PC-9 (cell line): ENCODE measurements at regions not wholly inside any gene's neighbourhood (a gene's known extent, or its start where the extent isn't known, plus 50 kb on each side); places are given as distances from the start of the nearest gene placed in this dataset.

Source experiments
- BruUV-seq: library from RNA; stranded (reverse); fragments of 400-500 nt; replicated peaks from 2 replicates; lab custom pipeline; 2021; lab: Mats Ljungman, UMichigan
- CTCF ChIA-PET: fragments of 300-600 bp; sonication (Branson Sonifier 250); formaldehyde crosslinking; loops from one replicate; lab custom pipeline; 2022; ENCODE audit warnings: antibody characterized with exemption; lab: Charles Lee
- POLR2A ChIA-PET: fragments of 300-600 bp; sonication (Branson Sonifier 250); formaldehyde crosslinking; loops from one replicate; lab custom pipeline; 2022; ENCODE audit warnings: antibody characterized with exemption; ENCODE audit not compliant: unreplicated experiment; lab: Charles Lee
- DNase-seq, 2 experiments: peaks; one replicate each; pipeline versions ENCODE4 v3.0.0 to v3.0.0-alpha.2; 2015 to 2022; ENCODE audit warnings: mixed read lengths in 1 of 2
- H2AFZ ChIP-seq: fragments of 200-600 bp; sonication (generic); 2 replicates; pipeline ENCODE4 v1.8.1; 2017; ENCODE audit warnings: antibody characterized with exemption
- H3F3A ChIP-seq: fragments of 200-600 bp; sonication (generic); 2 replicates; pipeline ENCODE4 v1.8.1; 2017; ENCODE audit warnings: antibody characterized with exemption, mild to moderate bottlenecking, low read depth; ENCODE audit not compliant: insufficient read depth
- H3K27ac ChIP-seq: fragments of 200-600 bp; sonication (generic); 2 replicates; pipeline ENCODE4 v1.6.1; 2016; ENCODE audit warnings: mixed run types
- H3K27me3 ChIP-seq: fragments of 200-600 bp; sonication (generic); 2 replicates; pipeline ENCODE4 v1.6.1; 2016; ENCODE audit warnings: low read depth, mixed run types; ENCODE audit not compliant: insufficient read depth
- H3K36me3 ChIP-seq: fragments of 200-600 bp; sonication (generic); 2 replicates; pipeline ENCODE4 v1.6.1; 2016; ENCODE audit warnings: low read depth, mixed run types
- H3K4me1 ChIP-seq: fragments of 200-600 bp; sonication (generic); replicated peaks from 2 replicates; pipeline ENCODE4 v1.6.1; 2016; ENCODE audit warnings: mixed run types; ENCODE audit not compliant: insufficient read depth
- H3K4me2 ChIP-seq: fragments of 200-600 bp; sonication (generic); 2 replicates; pipeline ENCODE4 v1.6.1; 2017; ENCODE audit warnings: mixed run types
- H3K4me3 ChIP-seq: fragments of 200-600 bp; sonication (generic); 2 replicates; pipeline ENCODE4 v1.6.1; 2016; ENCODE audit warnings: mixed run types
- H3K79me2 ChIP-seq: fragments of 200-600 bp; sonication (generic); 2 replicates; pipeline ENCODE4 v1.6.1; 2017; ENCODE audit warnings: low read depth, mixed run types
- H3K9me2 ChIP-seq: fragments of 200-600 bp; sonication (generic); 2 replicates; pipeline ENCODE4 v1.8.1; 2017; ENCODE audit warnings: mild to moderate bottlenecking; ENCODE audit not compliant: insufficient read depth
- H3K9me3 ChIP-seq: fragments of 200-600 bp; sonication (generic); 2 replicates; pipeline ENCODE4 v1.8.1; 2016; ENCODE audit warnings: low read depth; ENCODE audit not compliant: insufficient read depth
- H4K20me1 ChIP-seq: fragments of 200-600 bp; sonication (generic); 2 replicates; pipeline ENCODE4 v1.8.1; 2017; ENCODE audit not compliant: insufficient read depth
- CTCF ChIP-seq: fragments of 200-600 bp; sonication (generic); conservative IDR thresholded peaks from 2 replicates; pipeline ENCODE4 v1.6.1; 2017; ENCODE audit warnings: mixed run types, antibody characterized with exemption, mild to moderate bottlenecking, moderate library complexity
- EZH2 ChIP-seq: fragments of 200-600 bp; sonication (generic); IDR thresholded peaks from 2 replicates; pipeline ENCODE4 v1.8.0; 2017; ENCODE audit warnings: antibody characterized with exemption, low read depth
- intact Hi-C: fragments of 100-400 bp; cut with micrococcal nuclease; formaldehyde crosslinking; loops from one replicate; pipeline ENCODE4 v1.10.0; 2022; ENCODE audit not compliant: unreplicated experiment

DNA sequence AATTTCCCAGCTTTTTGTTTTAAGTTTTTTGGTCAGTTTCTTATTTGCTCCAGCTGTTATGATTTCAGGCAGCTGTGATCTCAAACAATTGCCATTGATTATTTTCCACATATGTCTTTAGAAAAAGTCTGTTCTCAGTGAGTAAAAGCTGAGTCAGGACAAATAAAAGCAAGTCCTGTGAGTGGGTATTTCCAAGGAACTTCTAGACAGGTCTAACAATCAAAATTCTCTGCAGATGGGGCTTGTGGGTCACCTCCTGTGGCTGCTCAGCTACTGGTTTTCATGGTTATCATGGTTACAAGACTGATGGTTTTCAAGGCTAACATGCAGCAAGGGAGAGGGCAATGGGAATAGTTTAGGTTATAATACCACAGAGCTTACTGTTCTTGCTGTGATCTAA is 585.7 kb downstream of the LMO4 start:
- ChIA-PET POLR2A (no interaction called here), CTCF (no interaction called here)
- Histone ChIP-seq H3K27ac (no peak overlapping the region), H3K36me3 (no peaks in the 10 kb centered on the region), H3K9me3 (0 out of 2 replicates have a peak, but pooled peaks cover 3% of the 10 kb centered on the region), H4K20me1 (no peaks in the 10 kb centered on the region), H3K9me2 (no peaks in the 10 kb centered on the region; the same call in 1 of the 2 replicates), H2AFZ (no peak overlapping the region), H3K4me1 (no peaks in the 10 kb centered on the region), H3K4me3 (no peak overlapping the region), H3K27me3 (no peaks in the 10 kb centered on the region), H3K79me2 (no peaks in the 10 kb centered on the region), H3K4me2 (no peak overlapping the region), H3F3A (no peaks in the 10 kb centered on the region)
- no peak for DNase-seq
- no TSS peak for BruUV-seq
- no peak for TF ChIP-seq EZH2
- TF ChIP-seq CTCF: no peak
- intact Hi-C loops: no loop called here

GRCh38 chr1:87915771-87916170 is 587.1 kb downstream of the LMO4 start:
- CTCF ChIA-PET: no interaction called here
- H4K20me1 ChIP-seq: no peaks in the 10 kb centered on the region
- no peak overlapping the region for H3K27ac ChIP-seq
- H3K4me2 ChIP-seq: no peak overlapping the region
- no peaks in the 10 kb centered on the region for H3K79me2 ChIP-seq
- H3K36me3 ChIP-seq: no peaks in the 10 kb centered on the region
- H2AFZ ChIP-seq: 0 out of 2 replicates have a peak overlapping the region, but pooled peaks have one; percentile 3
- no peaks in the 10 kb centered on the region; the same call in 1 of the 2 replicates for H3K9me2 ChIP-seq
- no peaks in the 10 kb centered on the region for H3K4me1 ChIP-seq
- no peaks in the 10 kb centered on the region for H3F3A ChIP-seq
- intact Hi-C loops: no loop called here
- H3K4me3 ChIP-seq: no peak overlapping the region
- POLR2A ChIA-PET: no interaction called here
- DNase-seq: no peak
- no peaks in the 10 kb centered on the region for H3K27me3 ChIP-seq
- H3K9me3 ChIP-seq: 0 out of 2 replicates have a peak, but pooled peaks cover 3% of the 10 kb centered on the region
- no TSS peak for BruUV-seq
- TF ChIP-seq CTCF: no peak
- TF ChIP-seq EZH2: no peak

DNA sequence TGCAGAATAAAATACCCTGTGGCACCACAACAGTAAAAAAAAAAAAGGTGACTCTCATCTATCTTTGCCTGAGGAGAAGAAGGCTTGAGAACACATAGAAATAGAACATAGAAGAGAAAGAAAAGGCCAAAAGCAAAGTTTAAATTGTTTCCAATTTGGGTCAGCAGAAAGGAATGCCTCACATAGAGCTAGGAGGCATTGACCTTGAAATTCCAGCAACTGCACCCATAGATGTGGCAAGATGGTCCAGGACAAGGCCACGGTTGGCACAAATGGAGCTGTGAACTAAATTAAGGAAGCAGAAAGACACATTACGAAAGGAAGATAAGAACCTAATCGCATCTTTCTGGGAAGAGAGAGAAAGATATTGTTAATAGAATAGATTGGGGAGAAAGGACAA is 588.3 kb downstream of the LMO4 start:
- Histone ChIP-seq H3K9me3 (0 out of 2 replicates have a peak, but pooled peaks cover 3% of the 10 kb centered on the region), H2AFZ (no peak overlapping the region), H3K79me2 (no peaks in the 10 kb centered on the region), H3F3A (no peaks in the 10 kb centered on the region), H3K36me3 (no peaks in the 10 kb centered on the region), H3K4me3 (no peak overlapping the region), H3K4me1 (no peaks in the 10 kb centered on the region), H3K9me2 (no peaks in the 10 kb centered on the region), H3K27ac (no peak overlapping the region), H4K20me1 (no peaks in the 10 kb centered on the region), H3K27me3 (no peaks in the 10 kb centered on the region), H3K4me2 (no peak overlapping the region)
- intact Hi-C loops: no loop called here
- DNase-seq: no peak
- no peak for TF ChIP-seq CTCF
- no peak for TF ChIP-seq EZH2
- no TSS peak for BruUV-seq
- ChIA-PET POLR2A (interaction anchor here (0.7 kb wide), 1 partner anchor 1637 kb away, joined by 12 read pairs; no protein-coding TSS in a partner anchor), CTCF (interaction anchor here (0.7 kb wide), 1 partner anchor 49 kb away, joined by 4 read pairs; no protein-coding TSS in a partner anchor)
